GM12892 (cell line): ENCODE measurements at regions not wholly inside any gene's neighbourhood (a gene's known extent, or its start where the extent isn't known, plus 50 kb on each side); places are given as distances from the start of the nearest gene placed in this dataset.

ENCODE experiments used
- POLR2A ChIP-seq: IDR thresholded peaks from 2 replicates; pipeline ENCODE4 v1.6.1; 2011; ENCODE audit warnings: low read depth, low read length, control low read depth
- POLR2AphosphoS5 ChIP-seq: IDR thresholded peaks from 2 replicates; pipeline ENCODE4 v1.6.1; 2011; ENCODE audit warnings: low read depth, low read length, control low read depth

DNA sequence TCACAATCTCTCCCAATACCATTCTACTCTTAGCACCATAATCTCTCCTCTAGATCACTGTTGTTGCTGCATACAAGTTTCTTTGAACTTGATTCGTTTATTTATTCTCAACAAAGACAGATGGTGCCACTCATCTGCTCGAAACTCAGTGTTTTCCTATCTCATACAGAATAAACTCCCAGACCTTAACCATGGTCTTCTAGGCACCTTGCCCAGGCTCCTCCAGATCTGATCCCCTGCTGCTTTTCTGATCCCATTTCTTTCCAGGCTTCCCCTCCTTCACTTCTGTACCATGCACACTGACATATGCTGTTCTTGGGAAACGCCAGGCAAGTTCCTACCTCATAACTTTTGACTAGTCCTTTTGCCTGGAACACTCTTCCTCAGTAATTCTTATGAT is 645.7 kb downstream of the DNAJB9 start:
- TF ChIP-seq POLR2A (no peak), POLR2AphosphoS5 (no peak)
